ENCODE measurements at regions not wholly inside any gene's neighbourhood (a gene's known extent, or its start where the extent isn't known, plus 50 kb on each side); places are given as distances from the start of the nearest gene placed in this dataset.

GRCh38 chr18:47461406-47461948, 210.0 kb upstream of the SKOR2 start:
- Histone ChIP-seq H3K36me3 (ENCODE audit: insufficient read depth, low read length) (no peaks in the 10 kb centered on the region), H3K4me1 (ENCODE audit: insufficient read depth, low read length) (no peaks in the 10 kb centered on the region), H3K27ac (ENCODE audit: low read depth, low read length) (no peak overlapping the region), H3K9me3 (ENCODE audit: low read length) (no peaks in the 10 kb centered on the region), H3K27me3 (ENCODE audit: control insufficient read depth in 1 of 2, insufficient read depth in 2 of 2, low read length in 2 of 2) (no peaks in the 10 kb centered on the region), H3K9ac (ENCODE audit: low read length) (no peak overlapping the region), H3K4me3 (ENCODE audit: low read depth in 1 of 2, low read length in 2 of 2) (no peak overlapping the region)

DNA sequence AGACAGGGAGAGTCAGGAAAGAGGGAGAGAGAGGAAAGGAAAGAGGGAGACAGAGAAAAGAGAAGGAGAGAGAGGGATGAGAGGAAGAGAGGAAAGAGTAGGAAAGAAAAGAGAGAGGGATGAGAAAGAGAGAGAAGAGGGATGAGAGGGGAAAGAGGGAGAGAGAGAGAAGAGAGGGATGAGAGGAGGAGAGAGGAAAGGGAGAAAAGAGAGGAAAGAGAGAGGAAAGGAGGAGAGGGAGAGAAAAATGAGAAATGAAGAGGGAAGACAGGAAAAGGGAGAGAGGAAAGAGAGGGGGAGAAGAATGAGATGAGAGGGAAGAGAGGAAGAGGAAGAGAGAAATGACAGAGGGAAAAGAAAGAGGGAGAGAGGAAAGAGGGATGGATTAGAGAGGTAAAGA, 207.0 kb upstream of the SKOR2 start:
- Histone ChIP-seq H3K36me3 (ENCODE audit: insufficient read depth, low read length) (no peaks in the 10 kb centered on the region), H3K4me3 (ENCODE audit: low read depth in 1 of 2, low read length in 2 of 2) (no peak overlapping the region), H3K4me1 (ENCODE audit: insufficient read depth, low read length) (no peaks in the 10 kb centered on the region), H3K27ac (ENCODE audit: low read depth, low read length) (no peak overlapping the region), H3K27me3 (ENCODE audit: control insufficient read depth in 1 of 2, insufficient read depth in 2 of 2, low read length in 2 of 2) (no peaks in the 10 kb centered on the region), H3K9me3 (ENCODE audit: low read length) (no peaks in the 10 kb centered on the region), H3K9ac (ENCODE audit: low read length) (no peak overlapping the region)

DNA sequence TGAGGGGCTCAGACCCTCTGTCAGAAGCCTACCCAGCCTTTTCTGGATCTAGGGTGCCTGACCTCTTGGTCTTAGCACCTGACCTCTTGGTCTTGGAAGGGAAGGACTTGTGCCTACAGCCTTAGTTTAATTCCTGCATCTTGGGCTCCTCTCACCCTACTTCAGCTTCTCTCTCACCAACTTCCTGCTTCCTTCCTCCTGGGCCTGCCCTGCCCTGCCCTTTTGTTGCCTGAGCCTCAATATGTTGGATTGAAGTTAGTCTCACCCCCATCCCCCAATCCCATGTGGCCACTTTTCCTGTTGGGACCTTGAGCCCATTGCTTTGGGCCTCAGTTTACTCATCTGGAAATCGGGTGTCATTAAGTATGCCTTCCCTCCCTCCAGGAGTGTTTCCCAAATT, 206.2 kb upstream of the SKOR2 start:
- Histone ChIP-seq H3K36me3 (ENCODE audit: insufficient read depth, low read length) (no peaks in the 10 kb centered on the region), H3K9ac (ENCODE audit: low read length) (no peak overlapping the region), H3K9me3 (ENCODE audit: low read length) (no peaks in the 10 kb centered on the region), H3K27me3 (ENCODE audit: control insufficient read depth in 1 of 2, insufficient read depth in 2 of 2, low read length in 2 of 2) (no peaks in the 10 kb centered on the region), H3K4me3 (ENCODE audit: low read depth in 1 of 2, low read length in 2 of 2) (no peak overlapping the region), H3K4me1 (ENCODE audit: insufficient read depth, low read length) (no peaks in the 10 kb centered on the region), H3K27ac (ENCODE audit: low read depth, low read length) (no peak overlapping the region)

GRCh38 chr18:47453038-47453437, 201.6 kb upstream of the SKOR2 start:
- no peaks in the 10 kb centered on the region for H3K36me3 ChIP-seq (ENCODE audit: insufficient read depth, low read length)
- no peaks in the 10 kb centered on the region for H3K27me3 ChIP-seq (ENCODE audit: control insufficient read depth in 1 of 2, insufficient read depth in 2 of 2, low read length in 2 of 2)
- H3K4me3 ChIP-seq (ENCODE audit: low read depth in 1 of 2, low read length in 2 of 2), result no peak overlapping the region
- H3K9me3 ChIP-seq (ENCODE audit: low read length), result no peaks in the 10 kb centered on the region
- no peak overlapping the region for H3K27ac ChIP-seq (ENCODE audit: low read depth, low read length)
- no peak overlapping the region for H3K9ac ChIP-seq (ENCODE audit: low read length)
- no peaks in the 10 kb centered on the region for H3K4me1 ChIP-seq (ENCODE audit: insufficient read depth, low read length)

GRCh38 chr18:47448956-47449355, 197.5 kb upstream of the SKOR2 start:
- Histone ChIP-seq H3K4me3 (ENCODE audit: low read depth in 1 of 2, low read length in 2 of 2) (no peak overlapping the region), H3K36me3 (ENCODE audit: insufficient read depth, low read length) (no peaks in the 10 kb centered on the region), H3K27me3 (ENCODE audit: control insufficient read depth in 1 of 2, insufficient read depth in 2 of 2, low read length in 2 of 2) (no peaks in the 10 kb centered on the region), H3K9ac (ENCODE audit: low read length) (no peak overlapping the region), H3K27ac (ENCODE audit: low read depth, low read length) (no peak overlapping the region), H3K9me3 (ENCODE audit: low read length) (no peaks in the 10 kb centered on the region), H3K4me1 (ENCODE audit: insufficient read depth, low read length) (no peaks in the 10 kb centered on the region)

DNA sequence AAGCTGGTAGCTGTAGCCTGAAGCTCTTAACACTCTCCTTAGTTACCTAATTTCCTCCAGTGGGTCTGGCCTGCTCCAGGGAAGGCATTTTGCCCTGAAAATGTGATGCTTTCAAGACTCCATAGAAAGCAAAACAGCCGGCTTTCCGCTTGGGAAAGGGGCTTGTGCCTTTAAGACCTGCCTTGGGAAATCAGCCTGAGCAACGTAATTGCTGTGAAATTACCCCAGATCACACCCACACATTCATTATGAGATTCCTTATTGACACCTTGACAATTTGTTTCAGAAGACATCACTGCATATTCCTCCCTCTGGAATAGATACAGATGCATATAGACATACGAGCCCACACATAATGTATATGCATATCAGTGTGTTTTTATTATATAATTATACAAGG, 190.5 kb upstream of the SKOR2 start:
- H3K9ac ChIP-seq (ENCODE audit: low read length), result no peak overlapping the region
- no peaks in the 10 kb centered on the region for H3K4me1 ChIP-seq (ENCODE audit: insufficient read depth, low read length)
- H3K4me3 ChIP-seq (ENCODE audit: low read depth in 1 of 2, low read length in 2 of 2), result no peak overlapping the region
- no peaks in the 10 kb centered on the region for H3K27me3 ChIP-seq (ENCODE audit: control insufficient read depth in 1 of 2, insufficient read depth in 2 of 2, low read length in 2 of 2)
- no peak overlapping the region for H3K27ac ChIP-seq (ENCODE audit: low read depth, low read length)
- no peaks in the 10 kb centered on the region for H3K36me3 ChIP-seq (ENCODE audit: insufficient read depth, low read length)
- no peaks in the 10 kb centered on the region for H3K9me3 ChIP-seq (ENCODE audit: low read length)

- Histone ChIP-seq H3K27ac (ENCODE audit: low read depth, low read length) (no peak overlapping the region), H3K9me3 (ENCODE audit: low read length) (no peaks in the 10 kb centered on the region), H3K9ac (ENCODE audit: low read length) (no peak overlapping the region), H3K36me3 (ENCODE audit: insufficient read depth, low read length) (no peaks in the 10 kb centered on the region), H3K4me3 (ENCODE audit: low read depth in 1 of 2, low read length in 2 of 2) (no peak overlapping the region), H3K27me3 (ENCODE audit: control insufficient read depth in 1 of 2, insufficient read depth in 2 of 2, low read length in 2 of 2) (no peaks in the 10 kb centered on the region), H3K4me1 (ENCODE audit: insufficient read depth, low read length) (no peaks in the 10 kb centered on the region)
Observed at GRCh38 chr18:47438001-47438400, 186.5 kb upstream of the SKOR2 start.

GRCh38 chr18:47436871-47437270, 185.4 kb upstream of the SKOR2 start:
- H3K4me1 ChIP-seq (ENCODE audit: insufficient read depth, low read length), result no peaks in the 10 kb centered on the region
- no peak overlapping the region for H3K9ac ChIP-seq (ENCODE audit: low read length)
- no peaks in the 10 kb centered on the region for H3K36me3 ChIP-seq (ENCODE audit: insufficient read depth, low read length)
- no peak overlapping the region for H3K4me3 ChIP-seq (ENCODE audit: low read depth in 1 of 2, low read length in 2 of 2)
- no peaks in the 10 kb centered on the region for H3K9me3 ChIP-seq (ENCODE audit: low read length)
- H3K27ac ChIP-seq (ENCODE audit: low read depth, low read length), result no peak overlapping the region
- H3K27me3 ChIP-seq (ENCODE audit: control insufficient read depth in 1 of 2, insufficient read depth in 2 of 2, low read length in 2 of 2), result no peaks in the 10 kb centered on the region

DNA sequence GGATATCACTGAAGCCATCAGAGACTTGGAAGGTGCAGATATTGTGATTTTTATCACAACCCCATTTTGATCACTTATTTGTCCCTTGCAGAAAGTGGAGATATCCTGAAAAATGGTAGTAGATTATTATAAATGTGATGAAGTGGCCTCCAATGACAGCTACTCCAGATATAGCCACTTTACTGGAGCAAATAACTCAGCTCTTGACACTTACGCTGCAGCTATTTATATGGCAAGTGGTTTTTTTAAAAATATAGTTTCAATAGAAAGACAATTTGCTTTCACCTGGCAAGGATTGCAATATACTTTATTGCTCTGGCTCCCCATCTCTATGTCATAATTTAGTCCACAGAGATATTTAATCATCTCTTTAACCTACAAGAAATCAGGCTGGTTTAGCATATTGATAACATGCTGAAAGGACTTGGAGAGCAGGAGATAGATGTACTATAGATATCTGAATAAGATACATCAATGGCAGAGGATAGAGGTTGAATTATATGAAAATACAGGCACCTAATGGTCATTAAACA, 182.8 kb upstream of the SKOR2 start:
- Histone ChIP-seq H3K27ac (ENCODE audit: low read depth, low read length) (no peak overlapping the region), H3K27me3 (ENCODE audit: control insufficient read depth in 1 of 2, insufficient read depth in 2 of 2, low read length in 2 of 2) (no peaks in the 10 kb centered on the region), H3K36me3 (ENCODE audit: insufficient read depth, low read length) (no peaks in the 10 kb centered on the region), H3K4me3 (ENCODE audit: low read depth in 1 of 2, low read length in 2 of 2) (no peak overlapping the region), H3K4me1 (ENCODE audit: insufficient read depth, low read length) (no peaks in the 10 kb centered on the region), H3K9ac (ENCODE audit: low read length) (no peak overlapping the region), H3K9me3 (ENCODE audit: low read length) (no peaks in the 10 kb centered on the region)

DNA sequence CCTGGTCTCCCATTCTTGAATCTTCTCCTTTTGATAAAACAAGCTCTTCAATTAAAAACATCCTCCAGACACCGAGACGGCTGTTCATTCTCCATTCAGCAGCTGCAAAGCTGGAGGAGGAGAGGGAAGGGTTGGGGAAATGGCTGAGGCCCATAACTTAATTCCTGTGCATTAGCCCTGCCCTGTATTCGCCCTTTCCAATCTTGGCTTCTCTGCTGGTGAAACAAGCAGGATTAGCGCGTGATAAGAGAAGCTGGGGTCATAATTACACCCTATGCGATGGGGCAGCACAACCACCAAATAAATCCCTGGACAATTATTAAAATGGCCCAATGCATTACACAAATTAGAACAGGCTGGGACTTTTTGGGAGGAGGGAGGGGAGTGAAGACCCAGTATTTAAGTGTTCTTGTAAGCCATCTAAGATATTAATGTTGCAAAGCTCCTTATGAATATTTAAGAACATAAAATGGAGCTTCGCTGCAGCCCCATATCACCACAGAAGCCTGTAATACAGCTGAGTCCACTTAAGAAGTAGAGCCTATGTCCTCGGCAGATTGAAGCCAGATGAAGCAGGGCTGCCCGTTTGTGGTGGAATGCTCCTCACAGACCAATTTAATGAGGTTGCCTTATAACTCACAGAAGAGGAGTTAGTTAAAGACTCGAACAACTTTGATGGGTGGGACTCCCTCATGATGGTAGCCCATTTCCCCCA, 176.6 kb upstream of the SKOR2 start:
- no peaks in the 10 kb centered on the region for H3K36me3 ChIP-seq (ENCODE audit: insufficient read depth, low read length)
- H3K4me3 ChIP-seq (ENCODE audit: low read depth in 1 of 2, low read length in 2 of 2), result no peak overlapping the region
- H3K27me3 ChIP-seq (ENCODE audit: control insufficient read depth in 1 of 2, insufficient read depth in 2 of 2, low read length in 2 of 2), result no peaks in the 10 kb centered on the region
- no peaks in the 10 kb centered on the region for H3K4me1 ChIP-seq (ENCODE audit: insufficient read depth, low read length)
- H3K9me3 ChIP-seq (ENCODE audit: low read length), result no peaks in the 10 kb centered on the region
- H3K27ac ChIP-seq (ENCODE audit: low read depth, low read length), result no peak overlapping the region
- no peak overlapping the region for H3K9ac ChIP-seq (ENCODE audit: low read length)

GRCh38 chr18:47427072-47427471, 175.6 kb upstream of the SKOR2 start:
- no peaks in the 10 kb centered on the region for H3K9me3 ChIP-seq (ENCODE audit: low read length)
- no peak overlapping the region for H3K27ac ChIP-seq (ENCODE audit: low read depth, low read length)

GRCh38 chr18:47425365-47425764, 173.9 kb upstream of the SKOR2 start:
- Histone ChIP-seq H3K27me3 (ENCODE audit: control insufficient read depth in 1 of 2, insufficient read depth in 2 of 2, low read length in 2 of 2) (no peaks in the 10 kb centered on the region), H3K4me1 (ENCODE audit: insufficient read depth, low read length) (no peaks in the 10 kb centered on the region), H3K9ac (ENCODE audit: low read length) (no peak overlapping the region), H3K27ac (ENCODE audit: low read depth, low read length) (no peak overlapping the region), H3K4me3 (ENCODE audit: low read depth in 1 of 2, low read length in 2 of 2) (no peak overlapping the region), H3K36me3 (ENCODE audit: insufficient read depth, low read length) (no peaks in the 10 kb centered on the region), H3K9me3 (ENCODE audit: low read length) (no peaks in the 10 kb centered on the region)

More at GRCh38 chr18:47427072-47427471, 175.6 kb upstream of the SKOR2 start:
- Histone ChIP-seq H3K4me3 (ENCODE audit: low read depth in 1 of 2, low read length in 2 of 2) (no peak overlapping the region), H3K27me3 (ENCODE audit: control insufficient read depth in 1 of 2, insufficient read depth in 2 of 2, low read length in 2 of 2) (no peaks in the 10 kb centered on the region), H3K4me1 (ENCODE audit: insufficient read depth, low read length) (no peaks in the 10 kb centered on the region), H3K36me3 (ENCODE audit: insufficient read depth, low read length) (no peaks in the 10 kb centered on the region), H3K9ac (ENCODE audit: low read length) (no peak overlapping the region)

Data from muscle layer of colon (tissue), 2 donors.